Activated CD8-positive, alpha-beta memory T cell treated with anti-CD3 and anti-CD28 coated beads, Interleukin-2, amount 10 ng/mL, durations not matched to agents 7 days and 5 days (primary cell): ENCODE measurements at regions not wholly inside any gene's neighbourhood (a gene's known extent, or its start where the extent isn't known, plus 50 kb on each side); places are given as distances from the start of the nearest gene placed in this dataset.

ENCODE experiments used
- ATAC-seq: fragments of 150-1000 bp; cut with Tn5 transposase; one replicate; pipeline ENCODE4 v1.10.0; 2021; ENCODE audit warnings: moderate library complexity
- CTCF ChIA-PET: fragments of 350-600 bp; sonication (Branson Sonifier 250); formaldehyde crosslinking; loops from one replicate; lab custom pipeline; 2021; ENCODE audit warnings: antibody characterized with exemption; lab: Charles Lee
- DNase-seq: peaks from one replicate; pipeline ENCODE4 v3.0.0-alpha.2; 2020
- H3K27ac Mint-ChIP-seq: one replicate; pipeline ENCODE4 v1.8.0; 2021; ENCODE audit warnings: mild to moderate bottlenecking, mixed read lengths
- H3K27me3 Mint-ChIP-seq: one replicate; pipeline ENCODE4 v1.8.0; 2021; ENCODE audit warnings: mixed read lengths
- H3K36me3 Mint-ChIP-seq: one replicate; pipeline ENCODE4 v1.8.0; 2021; ENCODE audit warnings: mild to moderate bottlenecking, mixed read lengths
- H3K4me1 Mint-ChIP-seq: one replicate; pipeline ENCODE4 v1.8.0; 2021; ENCODE audit warnings: mixed read lengths
- H3K4me3 Mint-ChIP-seq: one replicate; pipeline ENCODE4 v1.8.0; 2021; ENCODE audit warnings: mild to moderate bottlenecking, moderate library complexity, mixed read lengths
- H3K9me3 Mint-ChIP-seq: one replicate; pipeline ENCODE4 v1.8.0; 2022; ENCODE audit warnings: low read depth, mixed read lengths

GRCh38 chr2:136402281-136402680 lies 284.3 kb upstream of the CXCR4 start:
- DNase-seq (no peak), ATAC-seq (no peak)
- no peaks in the 10 kb centered on the region for H3K9me3 Mint-ChIP-seq
- H3K36me3 Mint-ChIP-seq, result no peaks in the 10 kb centered on the region
- peaks cover 63% of the 10 kb centered on the region for H3K27me3 Mint-ChIP-seq
- H3K27ac Mint-ChIP-seq, result no peak overlapping the region
- H3K4me3 Mint-ChIP-seq, result no peak overlapping the region
- CTCF ChIA-PET, result no interaction called here
- H3K4me1 Mint-ChIP-seq, result no peaks in the 10 kb centered on the region

GRCh38 chr2:136399667-136400289 lies 281.8 kb upstream of the CXCR4 start:
- no peaks in the 10 kb centered on the region for H3K36me3 Mint-ChIP-seq
- no peak overlapping the region for H3K4me3 Mint-ChIP-seq
- CTCF ChIA-PET, result no interaction called here
- no peaks in the 10 kb centered on the region for H3K9me3 Mint-ChIP-seq
- no peak overlapping the region for H3K27ac Mint-ChIP-seq
- no peak for DNase-seq
- no peak for ATAC-seq
- peaks cover 46% of the 10 kb centered on the region for H3K27me3 Mint-ChIP-seq
- peaks cover 6% of the 10 kb centered on the region for H3K4me1 Mint-ChIP-seq

GRCh38 chr2:136395582-136395981 lies 277.6 kb upstream of the CXCR4 start:
- Mint-ChIP-seq H3K27ac (no peak overlapping the region), H3K36me3 (no peaks in the 10 kb centered on the region), H3K4me3 (no peak overlapping the region), H3K9me3 (no peaks in the 10 kb centered on the region), H3K27me3 (peaks cover 13% of the 10 kb centered on the region), H3K4me1 (peaks cover 23% of the 10 kb centered on the region)
- CTCF ChIA-PET, result no interaction called here
- DNase-seq (no peak), ATAC-seq (no peak)

GRCh38 chr2:136394136-136395060 lies 276.4 kb upstream of the CXCR4 start:
- Mint-ChIP-seq H3K27ac (no peak overlapping the region), H3K4me3 (no peak overlapping the region), H3K4me1 (peaks cover 27% of the 10 kb centered on the region), H3K36me3 (no peaks in the 10 kb centered on the region), H3K9me3 (no peaks in the 10 kb centered on the region), H3K27me3 (peaks cover 4% of the 10 kb centered on the region)
- ATAC-seq, result no peak
- CTCF ChIA-PET, result interaction anchor here (0.5 to 1.4 kb wide), 2 partner anchors 13 to 346 kb away, joined by 3 to 4 read pairs; no protein-coding TSS in a partner anchor
- no peak for DNase-seq

- no peak overlapping the region for H3K4me3 Mint-ChIP-seq
- H3K4me1 Mint-ChIP-seq, result peaks cover 27% of the 10 kb centered on the region
- no peak overlapping the region for H3K27ac Mint-ChIP-seq
- DNase-seq (no peak), ATAC-seq (no peak)
- peaks cover 7% of the 10 kb centered on the region for H3K27me3 Mint-ChIP-seq
- CTCF ChIA-PET, result interaction anchor here (1.4 kb wide), 1 partner anchor 12 kb away, joined by 4 read pairs; no protein-coding TSS in a partner anchor
- no peaks in the 10 kb centered on the region for H3K36me3 Mint-ChIP-seq
- no peaks in the 10 kb centered on the region for H3K9me3 Mint-ChIP-seq
These were observed 275.6 kb upstream of the CXCR4 start for GRCh38 chr2:136393514-136393913.

GRCh38 chr2:136392897-136393505 lies 275.1 kb upstream of the CXCR4 start:
- no peak overlapping the region for H3K4me3 Mint-ChIP-seq
- CTCF ChIA-PET, result no interaction called here
- H3K36me3 Mint-ChIP-seq, result no peaks in the 10 kb centered on the region
- no peak for DNase-seq
- H3K27ac Mint-ChIP-seq, result no peak overlapping the region
- peaks cover 27% of the 10 kb centered on the region for H3K4me1 Mint-ChIP-seq
- H3K9me3 Mint-ChIP-seq, result no peaks in the 10 kb centered on the region
- H3K27me3 Mint-ChIP-seq, result peaks cover 7% of the 10 kb centered on the region
- ATAC-seq, result no peak

GRCh38 chr2:136389809-136390208 lies 271.9 kb upstream of the CXCR4 start:
- no peaks in the 10 kb centered on the region for H3K9me3 Mint-ChIP-seq
- no peak for DNase-seq
- peaks cover 28% of the 10 kb centered on the region for H3K4me1 Mint-ChIP-seq
- CTCF ChIA-PET, result interaction anchor here (1.4 kb wide), 1 partner anchor 476 kb away, joined by 5 read pairs; no protein-coding TSS in a partner anchor
- no peak overlapping the region for H3K27ac Mint-ChIP-seq
- H3K27me3 Mint-ChIP-seq, result peaks cover 3% of the 10 kb centered on the region
- ATAC-seq, result no peak
- H3K4me3 Mint-ChIP-seq, result no peak overlapping the region
- H3K36me3 Mint-ChIP-seq, result no peaks in the 10 kb centered on the region

- ATAC-seq, result no peak
- H3K4me3 Mint-ChIP-seq, result no peak overlapping the region
- no peak overlapping the region for H3K27ac Mint-ChIP-seq
- peaks cover 1% of the 10 kb centered on the region for H3K36me3 Mint-ChIP-seq
- H3K4me1 Mint-ChIP-seq, result peaks cover 48% of the 10 kb centered on the region
- H3K27me3 Mint-ChIP-seq, result peaks cover 3% of the 10 kb centered on the region
- no peak for DNase-seq
- no peaks in the 10 kb centered on the region for H3K9me3 Mint-ChIP-seq
- CTCF ChIA-PET, result interaction anchor here (1.2 to 5.7 kb wide), 3 partner anchors 11 to 510 kb away, joined by 3 to 99 read pairs (median 21); partner anchors contain the start of gene MCM6
These were observed 268.1 kb upstream of the CXCR4 start for GRCh38 chr2:136386046-136386445.

- peak; percentile 64 for ATAC-seq
- CTCF ChIA-PET, result interaction anchor here (0.5 to 5.7 kb wide), 33 partner anchors 9 to 1379 kb away, joined by 3 to 99 read pairs (median 4); partner anchors contain the start of genes DARS1 and MCM6
- Mint-ChIP-seq H3K27ac (peak overlapping the region; percentile 4), H3K27me3 (peaks cover 3% of the 10 kb centered on the region), H3K4me1 (peaks cover 48% of the 10 kb centered on the region), H3K4me3 (no peak overlapping the region), H3K9me3 (no peaks in the 10 kb centered on the region), H3K36me3 (peaks cover 1% of the 10 kb centered on the region)
- DNase-seq, result peak; percentile 71
These were observed 266.8 kb upstream of the CXCR4 start for GRCh38 chr2:136384531-136385303.

- H3K9me3 Mint-ChIP-seq, result no peaks in the 10 kb centered on the region
- ATAC-seq (no peak), DNase-seq (no peak)
- no peak overlapping the region for H3K4me3 Mint-ChIP-seq
- peak overlapping the region; percentile 85 for H3K27ac Mint-ChIP-seq
- CTCF ChIA-PET, result interaction anchor here (0.7 to 5.7 kb wide), 10 partner anchors 247 to 757 kb away, joined by 3 to 99 read pairs (median 5); partner anchors contain the start of gene DARS1
- no peaks in the 10 kb centered on the region for H3K27me3 Mint-ChIP-seq
- H3K36me3 Mint-ChIP-seq, result peaks cover 1% of the 10 kb centered on the region
- H3K4me1 Mint-ChIP-seq, result peaks cover 56% of the 10 kb centered on the region
These were observed 265.2 kb upstream of the CXCR4 start for GRCh38 chr2:136383167-136383566.

GRCh38 chr2:136381722-136382633 lies 264.0 kb upstream of the CXCR4 start:
- peak overlapping the region; percentile 31 for H3K4me3 Mint-ChIP-seq
- no peaks in the 10 kb centered on the region for H3K9me3 Mint-ChIP-seq
- H3K4me1 Mint-ChIP-seq, result peaks cover 68% of the 10 kb centered on the region
- H3K27ac Mint-ChIP-seq, result peak overlapping the region; percentile 85
- peaks cover 1% of the 10 kb centered on the region for H3K36me3 Mint-ChIP-seq
- H3K27me3 Mint-ChIP-seq, result no peaks in the 10 kb centered on the region
- peak; percentile 94 for DNase-seq
- CTCF ChIA-PET, result interaction anchor here (0.8 to 7.4 kb wide), 12 partner anchors 12 to 562 kb away, joined by 3 to 109 read pairs (median 3); no protein-coding TSS in a partner anchor
- ATAC-seq, result peak; percentile 85

GRCh38 chr2:136381245-136381644 lies 263.3 kb upstream of the CXCR4 start:
- no peak for DNase-seq
- CTCF ChIA-PET, result interaction anchor here (0.8 to 7.4 kb wide), 12 partner anchors 13 to 561 kb away, joined by 3 to 109 read pairs (median 3); no protein-coding TSS in a partner anchor
- Mint-ChIP-seq H3K36me3 (peaks cover 1% of the 10 kb centered on the region), H3K27ac (peak overlapping the region; percentile 85), H3K9me3 (no peaks in the 10 kb centered on the region), H3K27me3 (no peaks in the 10 kb centered on the region), H3K4me1 (peaks cover 75% of the 10 kb centered on the region), H3K4me3 (peak overlapping the region; percentile 31)
- ATAC-seq, result no peak
